ENCODE measurements at regions not wholly inside any gene's neighbourhood (a gene's known extent, or its start where the extent isn't known, plus 50 kb on each side); places are given as distances from the start of the nearest gene placed in this dataset.

DNA sequence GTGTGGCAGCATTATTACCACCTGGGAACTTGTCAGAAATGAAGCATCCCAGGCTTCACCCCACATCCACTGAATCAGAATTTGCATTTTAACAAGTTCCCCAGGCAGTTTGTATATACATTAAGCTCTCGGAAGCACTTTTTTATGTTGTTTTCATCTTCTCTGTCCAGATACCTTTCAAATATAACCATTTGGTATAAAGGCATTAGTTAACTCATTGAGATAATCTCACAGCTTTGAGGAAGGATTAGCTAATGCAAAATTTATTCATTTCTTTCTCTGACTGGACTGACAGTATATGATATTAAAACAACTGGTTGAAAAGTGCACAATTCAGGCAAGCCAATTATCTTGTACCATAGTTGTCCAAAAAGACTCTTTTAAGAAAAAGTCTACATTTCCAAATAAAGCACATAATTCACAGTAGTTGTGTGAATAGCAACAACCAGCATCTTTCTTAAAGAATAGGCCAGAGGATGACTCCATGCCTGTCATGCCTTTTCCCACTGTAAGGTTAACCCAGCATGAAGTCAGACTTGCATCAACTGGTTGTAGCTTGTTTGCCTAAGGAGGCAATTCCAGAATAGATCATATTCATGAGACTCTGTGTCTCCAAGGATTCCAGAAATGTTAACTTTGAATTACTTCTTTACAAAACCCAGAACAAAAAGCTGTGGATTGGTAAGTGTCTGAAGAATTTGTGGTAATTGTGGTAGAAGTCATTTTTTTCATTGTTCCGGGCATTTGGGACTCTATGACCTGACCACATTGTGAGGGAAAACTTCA lies 254.3 kb upstream of the SESN3 start:
- ChIA-PET CTCF (no interaction called here), POLR2A (no interaction called here), RAD21 (ENCODE audit: low non-redundant PET in 1 of 2, low total read pairs in 2 of 2, uncharacterized antibody in 2 of 2, unreplicated experiment in 2 of 2) (no interaction called here)
- DNase-seq (ENCODE audit: low read depth, low spot score) (no peak), ATAC-seq (no peak)
- BruUV-seq (replicated peaks): no TSS peak
- Histone ChIP-seq H3K27ac (ENCODE audit: low read depth, low read length) (no peak overlapping the region), H3K9me3 (ENCODE audit: control insufficient read depth in 1 of 2, insufficient read depth in 1 of 2, low read depth in 1 of 2, low read length in 2 of 2) (no peaks in the 10 kb centered on the region), H3K4me1 (ENCODE audit: control insufficient read depth in 1 of 2, insufficient read depth in 2 of 2, low read length in 2 of 2) (no peaks in the 10 kb centered on the region), H3K79me2 (ENCODE audit: insufficient read depth, low read length) (no peaks in the 10 kb centered on the region), H3K4me3 (replicated peaks in 1 of 2; ENCODE audit: low read depth in 1 of 2, low read length in 2 of 2) (no peak overlapping the region), H3K27me3 (ENCODE audit: insufficient read depth, low read length) (peaks cover 19% of the 10 kb centered on the region; the same call in 1 of the 2 replicates), H3K4me2 (ENCODE audit: low read length) (no peak overlapping the region), H4K20me1 (ENCODE audit: insufficient read depth) (no peaks in the 10 kb centered on the region), H2AFZ (ENCODE audit: low read depth, low read length, poor library complexity, severe bottlenecking) (no peak overlapping the region), H3K9ac (ENCODE audit: low read length) (no peak overlapping the region), H3K9me2 (ENCODE audit: insufficient read depth) (no peaks in the 10 kb centered on the region), H3K36me3 (ENCODE audit: control insufficient read depth in 1 of 2, insufficient read depth in 2 of 2, low read length in 2 of 2) (no peaks in the 10 kb centered on the region)
- TF ChIP-seq EZH2phosphoT487 (IDR thresholded peaks at IDR 0.05; ENCODE audit: borderline replicate concordance): no peak
- TF ChIP-seq POLR2AphosphoS5 (IDR thresholded peaks at IDR 0.05; ENCODE audit: low read depth, low read length): no peak
- TF ChIP-seq ZNF274 (IDR thresholded peaks at IDR 0.05; ENCODE audit: low read depth, low read length): no peak
- TF ChIP-seq ELF1 (IDR thresholded peaks at IDR 0.05; ENCODE audit: borderline replicate concordance, low read depth): no peak
- no peak for TF ChIP-seq POLR2A (IDR thresholded peaks at IDR 0.05; ENCODE audit: borderline replicate concordance, extremely low read depth, insufficient read depth, insufficient read length)
- TF ChIP-seq JUND (IDR thresholded peaks at IDR 0.05): no peak
- TF ChIP-seq, protein P1, sequence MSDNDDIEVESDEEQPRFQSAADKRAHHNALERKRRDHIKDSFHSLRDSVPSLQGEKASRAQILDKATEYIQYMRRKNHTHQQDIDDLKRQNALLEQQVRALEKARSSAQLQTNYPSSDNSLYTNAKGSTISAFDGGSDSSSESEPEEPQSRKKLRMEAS (IDR thresholded peaks at IDR 0.05): no peak
- no peak for TF ChIP-seq RAD21 (IDR thresholded peaks at IDR 0.05; ENCODE audit: low read depth)
- TF ChIP-seq CBX3 (IDR thresholded peaks at IDR 0.05; ENCODE audit: low read depth): no peak
- TF ChIP-seq, protein P2, sequence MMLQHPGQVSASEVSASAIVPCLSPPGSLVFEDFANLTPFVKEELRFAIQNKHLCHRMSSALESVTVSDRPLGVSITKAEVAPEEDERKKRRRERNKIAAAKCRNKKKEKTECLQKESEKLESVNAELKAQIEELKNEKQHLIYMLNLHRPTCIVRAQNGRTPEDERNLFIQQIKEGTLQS (IDR thresholded peaks at IDR 0.05): no peak
- no peak for TF ChIP-seq TCF7L2 (IDR thresholded peaks at IDR 0.05; ENCODE audit: borderline replicate concordance, extremely low read depth, insufficient read depth, insufficient read length)
- TF ChIP-seq, protein P3, sequence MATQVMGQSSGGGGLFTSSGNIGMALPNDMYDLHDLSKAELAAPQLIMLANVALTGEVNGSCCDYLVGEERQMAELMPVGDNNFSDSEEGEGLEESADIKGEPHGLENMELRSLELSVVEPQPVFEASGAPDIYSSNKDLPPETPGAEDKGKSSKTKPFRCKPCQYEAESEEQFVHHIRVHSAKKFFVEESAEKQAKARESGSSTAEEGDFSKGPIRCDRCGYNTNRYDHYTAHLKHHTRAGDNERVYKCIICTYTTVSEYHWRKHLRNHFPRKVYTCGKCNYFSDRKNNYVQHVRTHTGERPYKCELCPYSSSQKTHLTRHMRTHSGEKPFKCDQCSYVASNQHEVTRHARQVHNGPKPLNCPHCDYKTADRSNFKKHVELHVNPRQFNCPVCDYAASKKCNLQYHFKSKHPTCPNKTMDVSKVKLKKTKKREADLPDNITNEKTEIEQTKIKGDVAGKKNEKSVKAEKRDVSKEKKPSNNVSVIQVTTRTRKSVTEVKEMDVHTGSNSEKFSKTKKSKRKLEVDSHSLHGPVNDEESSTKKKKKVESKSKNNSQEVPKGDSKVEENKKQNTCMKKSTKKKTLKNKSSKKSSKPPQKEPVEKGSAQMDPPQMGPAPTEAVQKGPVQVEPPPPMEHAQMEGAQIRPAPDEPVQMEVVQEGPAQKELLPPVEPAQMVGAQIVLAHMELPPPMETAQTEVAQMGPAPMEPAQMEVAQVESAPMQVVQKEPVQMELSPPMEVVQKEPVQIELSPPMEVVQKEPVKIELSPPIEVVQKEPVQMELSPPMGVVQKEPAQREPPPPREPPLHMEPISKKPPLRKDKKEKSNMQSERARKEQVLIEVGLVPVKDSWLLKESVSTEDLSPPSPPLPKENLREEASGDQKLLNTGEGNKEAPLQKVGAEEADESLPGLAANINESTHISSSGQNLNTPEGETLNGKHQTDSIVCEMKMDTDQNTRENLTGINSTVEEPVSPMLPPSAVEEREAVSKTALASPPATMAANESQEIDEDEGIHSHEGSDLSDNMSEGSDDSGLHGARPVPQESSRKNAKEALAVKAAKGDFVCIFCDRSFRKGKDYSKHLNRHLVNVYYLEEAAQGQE (IDR thresholded peaks at IDR 0.05; ENCODE audit: low read depth): no peak
- TF ChIP-seq, protein P4, sequence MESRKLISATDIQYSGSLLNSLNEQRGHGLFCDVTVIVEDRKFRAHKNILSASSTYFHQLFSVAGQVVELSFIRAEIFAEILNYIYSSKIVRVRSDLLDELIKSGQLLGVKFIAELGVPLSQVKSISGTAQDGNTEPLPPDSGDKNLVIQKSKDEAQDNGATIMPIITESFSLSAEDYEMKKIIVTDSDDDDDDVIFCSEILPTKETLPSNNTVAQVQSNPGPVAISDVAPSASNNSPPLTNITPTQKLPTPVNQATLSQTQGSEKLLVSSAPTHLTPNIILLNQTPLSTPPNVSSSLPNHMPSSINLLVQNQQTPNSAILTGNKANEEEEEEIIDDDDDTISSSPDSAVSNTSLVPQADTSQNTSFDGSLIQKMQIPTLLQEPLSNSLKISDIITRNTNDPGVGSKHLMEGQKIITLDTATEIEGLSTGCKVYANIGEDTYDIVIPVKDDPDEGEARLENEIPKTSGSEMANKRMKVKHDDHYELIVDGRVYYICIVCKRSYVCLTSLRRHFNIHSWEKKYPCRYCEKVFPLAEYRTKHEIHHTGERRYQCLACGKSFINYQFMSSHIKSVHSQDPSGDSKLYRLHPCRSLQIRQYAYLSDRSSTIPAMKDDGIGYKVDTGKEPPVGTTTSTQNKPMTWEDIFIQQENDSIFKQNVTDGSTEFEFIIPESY (IDR thresholded peaks at IDR 0.05; ENCODE audit: extremely low read depth, insufficient replicate concordance, low read length): no peak
- TF ChIP-seq SIN3A (IDR thresholded peaks at IDR 0.05; ENCODE audit: low read depth): no peak
- intact Hi-C loops (cut with micrococcal nuclease): no loop called here

Data from HCT116 (cell line).